Superior temporal gyrus (tissue), 1 donor: ENCODE measurements at regions not wholly inside any gene's neighbourhood (a gene's known extent, or its start where the extent isn't known, plus 50 kb on each side); places are given as distances from the start of the nearest gene placed in this dataset.
A peak's percentile ranks its signal among the peaks of the same experiment; 100 is the strongest.
"Not testable (repeated sequence)": the region's sequence is repeated elsewhere in the genome, so short reads cannot be mapped to it uniquely, and the experiment has no call there.

Experiments
- DNase-seq: peaks from one replicate; pipeline ENCODE4 v3.0.0-alpha.2; 2016; ENCODE audit errors: extremely low spot score

GRCh38 chr4:188942606-188943005, 803.4 kb downstream of the TRIML1 start:
- DNase-seq = no peak

GRCh38 chr4:188949596-188949995, 810.4 kb downstream of the TRIML1 start:
- no peak for DNase-seq

GRCh38 chr4:188955066-188955465, 815.8 kb downstream of the TRIML1 start:
- DNase-seq = no peak

GRCh38 chr4:188956566-188956965, 817.3 kb downstream of the TRIML1 start:
- DNase-seq = no peak

- no peak for DNase-seq
These were observed 819.1 kb downstream of the TRIML1 start for GRCh38 chr4:188958346-188958745.

- no peak for DNase-seq
These were observed 820.2 kb downstream of the TRIML1 start for GRCh38 chr4:188959424-188959823.

GRCh38 chr4:188960411-188961093, 821.3 kb downstream of the TRIML1 start:
- no peak for DNase-seq

GRCh38 chr4:188971125-188971524, 831.9 kb downstream of the TRIML1 start:
- DNase-seq = peak; percentile 32

- no peak for DNase-seq
These were observed 836.0 kb downstream of the TRIML1 start for GRCh38 chr4:188975271-188975670.

GRCh38 chr4:188976644-188977115, 837.4 kb downstream of the TRIML1 start:
- peak; percentile 46 for DNase-seq

GRCh38 chr4:188977232-188977631, 838.0 kb downstream of the TRIML1 start:
- DNase-seq = not testable (repeated sequence)

GRCh38 chr4:188984518-188984917, 845.3 kb downstream of the TRIML1 start:
- no peak for DNase-seq

GRCh38 chr4:188986271-188986689, 847.0 kb downstream of the TRIML1 start:
- no peak for DNase-seq

- DNase-seq = no peak
These were observed 847.8 kb downstream of the TRIML1 start for GRCh38 chr4:188987011-188987410.

- DNase-seq = no peak
These were observed 848.9 kb downstream of the TRIML1 start for GRCh38 chr4:188988131-188988530.

GRCh38 chr4:188989371-188989770, 850.1 kb downstream of the TRIML1 start:
- DNase-seq = no peak

GRCh38 chr4:188992706-188993105, 853.5 kb downstream of the TRIML1 start:
- DNase-seq = no peak

GRCh38 chr4:188993871-188994270, 854.6 kb downstream of the TRIML1 start:
- no peak for DNase-seq

- no peak for DNase-seq
These were observed 862.2 kb downstream of the TRIML1 start for GRCh38 chr4:189001283-189001970.

- no peak for DNase-seq
These were observed 862.8 kb downstream of the TRIML1 start for GRCh38 chr4:189001971-189002450.

GRCh38 chr4:189002475-189002874, 863.2 kb downstream of the TRIML1 start:
- no peak for DNase-seq

- not testable (repeated sequence) for DNase-seq
These were observed 871.4 kb downstream of the TRIML1 start for GRCh38 chr4:189010452-189011217.
